GM19397 (cell line): ENCODE measurements at regions not wholly inside any gene's neighbourhood (a gene's known extent, or its start where the extent isn't known, plus 50 kb on each side); places are given as distances from the start of the nearest gene placed in this dataset.
A peak's percentile ranks its signal among the peaks of the same experiment; 100 is the strongest.

Experiments
- ATAC-seq: cut with Tn5 transposase; IDR thresholded peaks from one replicate; pipeline ENCODE4 v1.9.1; 2021; ENCODE audit warnings: mild to moderate bottlenecking, moderate library complexity; ENCODE audit not compliant: unreplicated experiment

DNA sequence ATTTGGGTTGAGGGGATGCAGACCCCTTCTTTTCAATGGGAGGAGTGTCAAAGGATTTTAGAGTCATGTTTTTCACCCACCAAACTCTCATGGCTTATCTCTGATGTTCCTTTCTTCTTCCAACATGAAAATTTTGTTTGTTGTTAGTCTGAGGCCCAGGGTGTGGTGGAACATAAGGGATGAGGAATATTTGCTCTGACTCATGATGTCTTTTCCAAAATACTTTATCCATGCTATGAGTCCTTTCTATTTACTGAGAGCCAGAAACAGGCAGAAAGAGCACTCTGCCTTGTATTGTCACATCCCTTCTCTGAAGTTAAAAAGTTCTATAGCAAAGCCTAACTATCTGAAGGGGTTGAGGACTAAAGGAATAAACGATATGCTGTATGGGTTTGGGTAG lies 61.6 kb upstream of the GYPA start:
- no peak for ATAC-seq

- ATAC-seq, result no peak
These were observed 62.6 kb upstream of the GYPA start for GRCh38 chr4:144203155-144203554.

GRCh38 chr4:144204431-144204830 lies 63.9 kb upstream of the GYPA start:
- ATAC-seq, result no peak

GRCh38 chr4:144206711-144207110 lies 66.2 kb upstream of the GYPA start:
- no peak for ATAC-seq

DNA sequence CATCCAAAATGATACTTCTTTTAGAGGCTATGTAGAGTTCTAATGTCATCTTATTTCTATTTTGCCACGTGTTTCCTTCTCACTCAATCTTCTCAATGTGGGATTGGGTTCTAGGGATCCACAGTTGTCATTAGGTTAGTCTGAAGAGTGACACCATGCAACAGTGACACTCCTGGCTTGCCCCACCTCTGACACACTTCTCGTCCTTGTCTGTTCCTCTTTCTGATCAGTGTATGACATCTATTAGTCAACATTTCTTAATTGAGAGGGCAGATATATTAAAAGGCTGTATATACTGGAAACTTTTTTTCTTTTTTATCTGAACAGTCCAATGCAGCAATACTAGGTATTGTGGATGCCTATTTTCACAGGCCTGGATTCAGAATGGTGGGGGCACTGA lies 67.6 kb upstream of the GYPA start:
- no peak for ATAC-seq

GRCh38 chr4:144209491-144209890 lies 69.0 kb upstream of the GYPA start:
- no peak for ATAC-seq

DNA sequence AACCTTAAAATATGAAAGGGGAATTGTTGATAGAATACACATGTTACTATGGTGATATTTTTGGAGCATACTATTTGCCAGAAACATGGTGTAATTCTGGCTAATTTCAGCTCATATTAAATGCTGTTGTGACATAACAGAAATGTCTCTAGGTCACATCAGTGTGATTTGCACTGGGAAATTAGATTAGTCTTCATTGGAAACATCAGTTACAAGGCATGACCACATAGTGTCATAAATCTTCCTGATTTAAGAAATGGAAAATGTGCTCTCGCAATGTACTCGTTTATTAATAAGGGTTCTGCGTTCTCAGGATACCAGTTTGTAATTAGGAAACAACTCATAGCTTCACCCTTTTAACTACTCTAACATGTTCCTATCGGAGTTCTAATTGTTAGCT lies 72.9 kb upstream of the GYPA start:
- ATAC-seq, result no peak

DNA sequence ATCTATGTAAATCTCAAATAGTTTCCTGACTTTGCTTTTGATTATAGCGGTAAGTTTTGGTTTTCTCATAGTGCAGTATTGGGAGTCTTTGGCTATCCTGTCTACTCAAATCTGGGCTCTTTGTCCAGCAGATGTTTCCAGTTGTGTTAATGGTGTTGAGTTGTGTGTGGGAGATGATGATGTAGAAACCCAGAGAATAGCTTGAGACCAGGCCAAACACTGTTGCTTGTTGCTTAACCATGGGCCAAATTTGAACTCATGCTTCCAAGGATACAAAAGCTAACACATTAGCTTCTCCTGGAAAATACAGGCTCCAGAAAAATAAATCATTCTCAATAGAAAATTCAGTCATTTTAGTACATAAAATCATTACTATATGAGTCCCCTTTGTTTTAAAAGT lies 82.6 kb upstream of the GYPA start:
- ATAC-seq, result no peak

- no peak for ATAC-seq
These were observed 83.1 kb upstream of the GYPA start for GRCh38 chr4:144223661-144224060.

DNA sequence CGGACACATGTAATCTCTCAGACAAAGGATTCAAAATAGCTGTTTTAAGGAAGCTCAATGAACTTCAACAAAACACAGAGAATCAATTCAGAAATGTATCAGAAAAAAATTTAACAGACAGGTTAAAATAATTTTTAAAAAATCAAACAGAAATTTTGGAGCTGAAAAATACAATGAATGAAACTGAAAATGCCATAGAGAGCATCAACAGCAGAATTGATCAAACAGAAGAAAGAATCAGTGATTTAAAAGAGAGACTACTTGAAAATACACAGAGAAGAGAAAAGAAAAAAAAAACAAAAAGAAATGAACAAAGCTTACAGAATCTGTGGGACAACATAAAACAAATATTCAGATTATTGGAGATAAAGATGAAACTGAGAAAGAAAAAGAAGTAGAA lies 118.8 kb upstream of the GYPA start:
- no peak for ATAC-seq

- no peak for ATAC-seq
These were observed 126.6 kb upstream of the GYPA start for GRCh38 chr4:144267084-144267483.

GRCh38 chr4:144280688-144281087 lies 140.2 kb upstream of the GYPA start:
- no peak for ATAC-seq

- ATAC-seq, result no peak
These were observed 143.0 kb upstream of the GYPA start for GRCh38 chr4:144283526-144283925.

- no peak for ATAC-seq
These were observed 143.5 kb upstream of the GYPA start for GRCh38 chr4:144284026-144284425.

GRCh38 chr4:144288011-144288903 lies 147.7 kb upstream of the GYPA start:
- peak; percentile 88 for ATAC-seq

DNA sequence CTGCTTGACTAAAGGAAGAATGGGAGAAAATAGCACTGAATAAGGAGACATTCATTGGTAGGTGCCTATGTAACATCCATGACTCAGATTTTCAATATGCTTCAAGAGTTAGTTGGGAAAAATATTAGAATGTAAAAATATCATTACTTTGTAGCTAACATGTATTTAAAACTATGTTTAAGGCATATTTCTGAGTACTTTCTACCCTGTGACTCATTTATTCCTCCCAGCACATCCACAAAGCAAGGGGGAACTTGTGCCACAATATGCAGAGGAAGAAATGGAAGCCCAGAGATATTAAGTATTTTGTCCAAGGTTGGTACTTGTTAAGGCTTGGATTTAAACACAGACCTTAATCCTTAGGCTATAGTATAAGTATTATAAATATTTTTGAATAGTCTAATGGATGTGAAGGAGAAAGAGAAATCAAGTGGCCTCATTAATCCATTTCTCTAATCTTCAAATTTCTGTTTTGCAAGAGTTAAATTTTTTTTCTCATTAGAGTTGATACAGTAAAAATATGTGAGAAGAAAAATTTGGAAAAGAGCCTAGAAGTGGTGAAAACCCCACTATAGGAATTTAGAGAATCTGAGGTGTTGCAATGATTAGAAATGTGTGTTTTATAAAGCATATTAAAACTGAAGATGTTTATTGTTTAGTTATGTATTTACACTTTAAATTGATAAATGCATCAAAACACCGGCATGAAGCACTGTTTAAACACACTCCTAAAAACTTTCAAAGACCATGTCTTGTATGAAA lies 149.3 kb upstream of the GYPA start:
- ATAC-seq, result no peak

- no peak for ATAC-seq
These were observed 150.6 kb upstream of the GYPA start for GRCh38 chr4:144291164-144291563.

DNA sequence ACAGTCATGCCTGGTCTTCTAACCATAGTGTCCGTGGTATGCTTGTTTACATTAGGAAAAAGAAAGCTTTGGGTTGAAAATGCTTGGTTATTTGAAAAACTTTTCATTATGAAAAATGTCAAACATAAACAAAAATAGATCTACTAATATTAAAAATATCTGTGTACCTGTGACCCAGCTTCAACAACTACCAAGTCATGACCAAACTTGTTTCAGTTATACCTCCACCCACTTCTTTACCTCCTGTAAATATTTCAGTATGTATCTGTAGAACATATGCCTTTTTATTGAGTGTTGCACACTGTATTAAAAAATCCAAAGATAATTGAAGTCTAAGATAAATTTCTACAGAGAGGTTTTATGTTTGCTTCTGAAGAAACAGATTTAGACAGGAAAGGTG lies 153.7 kb upstream of the GYPA start:
- no peak for ATAC-seq

DNA sequence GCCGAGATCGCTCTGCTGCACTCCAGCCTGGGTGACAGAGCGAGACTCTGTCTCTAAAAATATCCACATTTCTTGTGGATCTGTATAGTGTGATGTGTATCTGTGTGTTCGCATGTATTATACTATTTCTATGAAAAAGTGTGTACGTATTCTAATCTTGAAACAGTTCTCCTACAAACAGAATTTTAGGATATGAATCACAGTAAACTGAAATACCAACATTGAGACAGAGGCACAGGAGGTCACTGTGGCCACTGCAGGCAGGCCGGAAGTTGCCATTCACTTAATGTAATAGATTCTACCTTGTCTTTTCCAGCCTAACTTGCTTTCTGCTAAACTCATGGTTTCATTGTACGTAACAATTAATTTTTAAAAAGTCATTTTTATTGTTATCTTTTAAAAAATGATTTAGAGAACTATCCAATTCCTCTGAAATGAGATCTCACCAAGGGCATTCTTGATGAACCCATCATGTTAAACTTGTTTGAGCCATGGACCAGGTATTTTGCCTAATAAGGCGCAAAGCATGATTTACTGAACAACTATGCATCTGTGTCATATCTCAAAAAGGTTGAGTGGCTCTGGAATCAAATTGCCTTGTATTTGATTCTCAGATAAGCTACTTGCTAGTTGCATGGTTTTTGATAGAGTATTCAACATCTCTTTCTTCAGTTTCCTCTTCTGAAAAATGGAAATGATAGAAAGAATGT lies 154.9 kb upstream of the GYPA start:
- no peak for ATAC-seq

- no peak for ATAC-seq
These were observed 156.4 kb upstream of the GYPA start for GRCh38 chr4:144296941-144297340.

- ATAC-seq, result no peak
These were observed 158.0 kb upstream of the GYPA start for GRCh38 chr4:144298519-144298918.

- ATAC-seq, result no peak
These were observed 160.1 kb upstream of the GYPA start for GRCh38 chr4:144300616-144301015.
